Uterus (tissue), 3 donors: ENCODE measurements at regions not wholly inside any gene's neighbourhood (a gene's known extent, or its start where the extent isn't known, plus 50 kb on each side); places are given as distances from the start of the nearest gene placed in this dataset.
"Not testable (repeated sequence)": the region's sequence is repeated elsewhere in the genome, so short reads cannot be mapped to it uniquely, and the experiment has no call there.

ENCODE experiments used
- DNase-seq, 2 donors: peaks; one replicate each; pipeline ENCODE4 v3.0.0-alpha.2; 2019 to 2020
- H3K27ac ChIP-seq, 2 donors: fragments of 200-600 bp; sonication (generic); 1 replicate in 1 of 2; 2 replicates in 1 of 2; pipeline ENCODE4 v1.5.1; 2016 to 2018
- H3K27me3 ChIP-seq, 2 donors: fragments of 200-600 bp; sonication (generic); one replicate each; pipeline ENCODE4 v1.5.1; 2018 to 2019; ENCODE audit warnings: control low read depth in 1 of 2
- H3K36me3 ChIP-seq, 2 donors: fragments of 200-600 bp; sonication (generic); one replicate each; pipeline ENCODE4 v1.5.1; 2019; ENCODE audit warnings: control low read depth in 1 of 2
- H3K4me1 ChIP-seq, 2 donors: fragments of 200-600 bp; sonication (generic); one replicate each; pipeline ENCODE4 v1.5.1; 2018 to 2019; ENCODE audit warnings: control low read depth in 1 of 2
- H3K4me3 ChIP-seq, 2 donors: fragments of 200-600 bp; sonication (generic); 1 replicate in 1 of 2; 2 replicates in 1 of 2; pipeline ENCODE4 v1.5.1; 2018 to 2019; ENCODE audit warnings: mild to moderate bottlenecking in 1 of 2
- H3K9me3 ChIP-seq, 2 donors: fragments of 200-600 bp; sonication (generic); one replicate each; pipeline ENCODE4 v1.5.1; 2019; ENCODE audit warnings: control low read depth in 1 of 2
- POLR2A ChIP-seq, 2 donors: fragments of 450-650 bp; IDR thresholded peaks; one replicate each; pipeline ENCODE4 v1.6.1; 2016; ENCODE audit warnings: antibody characterized with exemption in 2 of 2, mild to moderate bottlenecking in 1 of 2, moderate library complexity in 1 of 2
- intact Hi-C: fragments of 100-400 bp; cut with DNase I; formaldehyde crosslinking; loops from one replicate; pipeline ENCODE4 v1.15.1; 2023; ENCODE audit warnings: low total_unique reads
- TF ChIP-seq, protein P1 (sequence below), 4 experiments: fragments of 200-600 bp in 2 of 4; fragments of 450-650 bp in 2 of 4; sonication (generic) in 2 of 4; IDR thresholded peaks; one replicate each; pipeline ENCODE4 v1.5.1; 2016 to 2019; ENCODE audit warnings: antibody characterized with exemption in 4 of 4, mild to moderate bottlenecking in 2 of 4, moderate library complexity in 1 of 4
- donor health status: DM: yes; HTN: yes; CAD: no.

DNA sequence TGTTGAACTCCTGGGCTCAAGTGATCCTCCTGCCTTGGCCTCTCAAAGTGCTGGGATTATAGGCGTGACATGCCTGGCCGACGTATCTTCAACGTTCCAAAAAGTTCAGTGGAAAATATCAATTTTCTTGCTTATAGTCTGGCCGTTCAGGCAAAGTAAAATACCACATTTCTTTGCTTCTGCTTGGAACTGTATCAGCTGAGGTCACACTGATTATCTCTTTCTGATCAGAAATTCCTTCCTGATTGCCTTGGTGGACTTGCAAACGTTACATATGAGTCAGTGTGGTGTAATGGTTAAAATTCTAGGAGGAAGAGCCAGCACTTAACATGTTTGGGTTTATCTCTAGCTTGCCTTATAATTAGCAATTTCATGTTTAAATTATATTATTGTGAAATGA lies 189.5 kb upstream of the VKORC1L1 start:
- H3K36me3 ChIP-seq, DNase-seq, H3K9me3 ChIP-seq, H3K4me3 ChIP-seq, H3K27ac ChIP-seq, H3K27me3 ChIP-seq, intact Hi-C loops, H3K4me1 ChIP-seq: not testable (repeated sequence)

DNA sequence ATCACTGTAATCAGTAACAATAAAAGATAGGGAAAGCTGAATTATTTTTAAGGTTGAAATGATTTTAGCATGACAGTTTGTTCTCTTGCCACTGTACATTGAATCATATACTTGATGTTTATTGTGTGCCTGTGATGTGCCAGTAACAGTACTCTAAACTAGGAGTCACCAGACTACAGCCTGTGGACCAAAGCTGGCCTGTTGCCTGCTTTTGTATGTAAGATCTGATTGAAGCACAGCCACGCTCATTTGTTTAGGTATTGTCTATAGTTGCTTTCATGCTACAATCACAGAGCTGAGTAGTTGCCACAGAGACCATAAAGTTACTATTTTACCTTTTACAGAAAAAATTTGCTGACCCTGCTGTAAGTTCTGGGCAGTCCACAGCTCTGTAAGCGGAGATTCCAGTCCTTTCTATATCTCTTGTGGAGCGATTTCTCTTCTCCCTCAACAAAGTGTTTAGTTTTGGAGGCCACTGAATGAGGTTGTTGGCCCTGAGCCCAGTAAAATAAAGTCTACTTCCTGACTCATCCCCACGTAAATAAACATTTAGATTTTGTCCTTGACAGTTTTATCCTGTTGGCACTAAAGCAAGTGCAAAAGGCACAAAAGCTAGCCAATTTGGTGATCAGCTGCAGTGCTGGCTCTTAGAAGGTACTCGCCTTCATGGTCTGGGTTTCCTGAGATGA lies 173.7 kb upstream of the VKORC1L1 start:
- H3K27me3 ChIP-seq, H3K27ac ChIP-seq, H3K36me3 ChIP-seq, DNase-seq, H3K4me3 ChIP-seq, H3K4me1 ChIP-seq, intact Hi-C loops, H3K9me3 ChIP-seq: not testable (repeated sequence)

DNA sequence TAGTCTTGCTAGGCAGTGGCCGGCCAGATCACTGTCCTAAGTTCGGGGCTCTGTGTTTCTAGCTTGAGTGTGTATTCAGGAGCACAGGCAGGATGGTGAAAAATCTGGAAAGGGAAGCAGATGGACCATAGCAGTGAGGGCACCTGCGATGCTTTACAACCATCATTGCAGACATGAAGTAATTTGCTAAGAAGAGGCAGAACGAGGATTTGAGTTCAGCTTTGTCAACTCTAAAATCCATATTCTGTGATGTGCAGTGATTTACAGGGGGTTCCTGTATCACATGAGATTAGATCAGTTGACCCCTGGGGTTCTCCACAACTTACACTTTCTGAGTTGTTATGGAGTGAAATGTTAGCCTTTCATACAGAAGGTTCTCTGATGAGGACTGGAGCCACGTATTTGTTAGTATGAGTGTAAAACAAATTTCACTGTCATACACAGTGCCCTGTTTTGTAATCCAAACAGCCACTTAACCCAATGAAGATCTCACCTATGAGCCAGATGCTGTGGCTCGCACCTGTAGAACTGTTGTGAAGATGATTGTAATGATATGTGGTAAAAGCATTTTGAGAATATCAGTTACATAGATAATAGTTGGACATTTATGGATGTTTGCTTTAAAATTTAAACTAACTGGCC lies 173.0 kb upstream of the VKORC1L1 start:
- intact Hi-C loops, H3K9me3 ChIP-seq, H3K27me3 ChIP-seq, H3K27ac ChIP-seq, H3K36me3 ChIP-seq, H3K4me1 ChIP-seq, H3K4me3 ChIP-seq, DNase-seq: not testable (repeated sequence)

DNA sequence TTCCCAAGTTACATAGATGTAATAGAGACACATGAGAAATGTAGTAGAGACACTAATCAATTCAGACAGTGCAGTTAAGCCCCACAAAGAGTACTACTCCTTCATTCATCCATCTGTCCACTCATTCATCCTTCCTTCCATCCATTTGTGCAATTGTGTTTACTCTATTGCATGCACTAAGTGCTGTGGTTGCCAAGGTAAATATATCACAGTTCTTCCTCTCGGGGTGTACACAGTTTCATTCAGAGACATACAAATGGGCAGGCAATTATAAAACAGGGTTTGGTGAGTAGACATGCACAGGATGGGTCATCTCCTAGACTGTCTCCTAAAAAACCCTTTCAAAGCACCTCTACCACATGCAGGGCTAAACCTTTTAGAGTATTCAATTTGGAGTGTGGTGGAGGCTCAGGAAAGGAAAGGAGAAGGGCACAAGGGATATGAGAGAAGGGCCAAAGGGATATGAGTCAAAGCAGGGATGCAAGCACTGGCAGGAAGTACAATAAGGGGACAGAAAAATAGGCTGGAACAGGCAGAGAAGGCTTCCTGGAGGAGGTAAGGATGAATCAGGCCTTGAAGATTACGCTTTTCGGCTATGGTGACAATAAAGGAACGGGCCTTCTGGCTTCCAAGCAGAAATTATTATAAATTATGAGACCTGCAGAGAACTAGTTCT lies 153.6 kb upstream of the VKORC1L1 start:
- DNase-seq, H3K27me3 ChIP-seq, H3K36me3 ChIP-seq, H3K27ac ChIP-seq, H3K4me1 ChIP-seq, H3K9me3 ChIP-seq, intact Hi-C loops, H3K4me3 ChIP-seq: not testable (repeated sequence)

DNA sequence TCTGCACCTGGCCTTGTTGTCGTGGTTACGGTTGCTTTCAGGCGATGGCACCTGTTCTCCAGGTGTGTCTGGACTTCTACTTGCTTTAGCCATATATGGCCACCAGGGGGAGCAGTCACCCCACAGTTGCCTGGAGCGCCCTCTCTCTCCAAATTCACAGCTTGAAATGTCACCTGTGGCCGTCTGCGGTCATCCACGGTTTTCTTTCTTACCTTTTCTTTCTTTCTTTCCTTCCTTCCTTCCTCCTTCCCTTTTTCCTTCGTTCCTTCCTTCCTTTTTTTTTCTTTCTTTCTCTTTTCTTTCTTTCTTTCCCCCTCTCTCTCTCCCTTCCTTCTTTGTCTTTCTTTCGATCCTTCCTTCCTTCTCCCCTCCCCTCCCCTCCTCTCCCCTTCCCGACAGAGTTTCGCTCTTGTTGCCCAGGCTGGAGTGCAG lies 150.5 kb upstream of the VKORC1L1 start:
- no peak for TF ChIP-seq POLR2A (IDR thresholded peaks at IDR 0.05)
- TF ChIP-seq, protein P1, sequence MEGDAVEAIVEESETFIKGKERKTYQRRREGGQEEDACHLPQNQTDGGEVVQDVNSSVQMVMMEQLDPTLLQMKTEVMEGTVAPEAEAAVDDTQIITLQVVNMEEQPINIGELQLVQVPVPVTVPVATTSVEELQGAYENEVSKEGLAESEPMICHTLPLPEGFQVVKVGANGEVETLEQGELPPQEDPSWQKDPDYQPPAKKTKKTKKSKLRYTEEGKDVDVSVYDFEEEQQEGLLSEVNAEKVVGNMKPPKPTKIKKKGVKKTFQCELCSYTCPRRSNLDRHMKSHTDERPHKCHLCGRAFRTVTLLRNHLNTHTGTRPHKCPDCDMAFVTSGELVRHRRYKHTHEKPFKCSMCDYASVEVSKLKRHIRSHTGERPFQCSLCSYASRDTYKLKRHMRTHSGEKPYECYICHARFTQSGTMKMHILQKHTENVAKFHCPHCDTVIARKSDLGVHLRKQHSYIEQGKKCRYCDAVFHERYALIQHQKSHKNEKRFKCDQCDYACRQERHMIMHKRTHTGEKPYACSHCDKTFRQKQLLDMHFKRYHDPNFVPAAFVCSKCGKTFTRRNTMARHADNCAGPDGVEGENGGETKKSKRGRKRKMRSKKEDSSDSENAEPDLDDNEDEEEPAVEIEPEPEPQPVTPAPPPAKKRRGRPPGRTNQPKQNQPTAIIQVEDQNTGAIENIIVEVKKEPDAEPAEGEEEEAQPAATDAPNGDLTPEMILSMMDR (IDR thresholded peaks at IDR 0.05) = peak; percentile 21 to 76 (median 63)
- no peaks in the 10 kb centered on the region for H3K27me3 ChIP-seq
- DNase-seq = peak; percentile 28 to 60
- H3K36me3 ChIP-seq = no peaks in the 10 kb centered on the region
- H3K4me1 ChIP-seq = no peaks in the 10 kb centered on the region
- H3K27ac ChIP-seq = no peak overlapping the region
- intact Hi-C loops = no loop called here
- H3K9me3 ChIP-seq = no peaks in the 10 kb centered on the region
- no peak overlapping the region for H3K4me3 ChIP-seq

DNA sequence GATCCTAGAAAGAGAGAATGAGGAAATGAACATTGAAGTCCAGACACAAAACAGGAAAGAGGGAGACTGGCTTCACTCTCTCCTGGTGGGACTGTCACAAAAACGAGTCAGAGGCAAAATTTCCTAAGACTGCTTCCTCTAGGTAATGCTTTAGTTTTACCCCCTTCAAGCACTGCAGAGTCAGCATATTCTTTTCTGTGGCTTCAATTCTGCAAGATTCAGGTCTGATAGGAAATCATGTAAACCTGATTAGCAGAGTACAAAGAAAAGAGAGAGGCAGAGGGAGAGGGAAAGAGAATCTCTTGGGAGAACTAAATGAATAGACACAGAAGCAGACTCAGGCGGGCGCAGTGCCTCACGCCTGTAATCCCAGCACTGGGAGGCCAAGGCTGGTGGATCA lies 145.7 kb upstream of the VKORC1L1 start:
- H3K4me3 ChIP-seq, H3K27ac ChIP-seq, intact Hi-C loops, H3K36me3 ChIP-seq, H3K9me3 ChIP-seq, H3K27me3 ChIP-seq, H3K4me1 ChIP-seq, DNase-seq: not testable (repeated sequence)

DNA sequence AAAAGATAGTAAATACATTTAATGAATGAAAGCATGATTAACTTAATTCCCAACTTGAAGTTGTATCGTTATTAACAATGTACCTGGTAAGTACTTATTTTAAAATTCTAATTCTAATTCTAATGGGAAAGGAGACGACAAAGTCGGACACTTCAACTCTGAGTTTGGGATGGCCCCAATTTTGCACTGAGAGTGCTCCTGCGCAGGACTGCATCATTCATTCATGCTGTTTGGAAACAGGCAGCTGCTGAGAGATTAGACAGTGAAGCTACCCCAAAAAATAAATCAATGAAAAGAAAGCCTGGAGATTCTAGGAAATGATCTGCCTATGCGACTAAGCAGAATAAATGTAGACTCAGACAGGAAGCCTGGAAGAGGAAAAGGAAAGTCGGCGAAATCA lies 141.7 kb upstream of the VKORC1L1 start:
- Histone ChIP-seq H3K9me3 (no peaks in the 10 kb centered on the region), H3K27ac (no peak overlapping the region), H3K4me3 (no peak overlapping the region), H3K27me3 (no peaks in the 10 kb centered on the region), H3K4me1 (no peaks in the 10 kb centered on the region), H3K36me3 (no peaks in the 10 kb centered on the region)
- DNase-seq = no peak
- TF ChIP-seq, protein P1 (IDR thresholded peaks at IDR 0.05) = no peak
- no peak for TF ChIP-seq POLR2A (IDR thresholded peaks at IDR 0.05)
- intact Hi-C loops = no loop called here
